ENCODE measurements at regions not wholly inside any gene's neighbourhood (a gene's known extent, or its start where the extent isn't known, plus 50 kb on each side); places are given as distances from the start of the nearest gene placed in this dataset.

GRCh38 chr18:2412996-2413751, 158.1 kb downstream of the METTL4 start:
- TF ChIP-seq, protein P1, sequence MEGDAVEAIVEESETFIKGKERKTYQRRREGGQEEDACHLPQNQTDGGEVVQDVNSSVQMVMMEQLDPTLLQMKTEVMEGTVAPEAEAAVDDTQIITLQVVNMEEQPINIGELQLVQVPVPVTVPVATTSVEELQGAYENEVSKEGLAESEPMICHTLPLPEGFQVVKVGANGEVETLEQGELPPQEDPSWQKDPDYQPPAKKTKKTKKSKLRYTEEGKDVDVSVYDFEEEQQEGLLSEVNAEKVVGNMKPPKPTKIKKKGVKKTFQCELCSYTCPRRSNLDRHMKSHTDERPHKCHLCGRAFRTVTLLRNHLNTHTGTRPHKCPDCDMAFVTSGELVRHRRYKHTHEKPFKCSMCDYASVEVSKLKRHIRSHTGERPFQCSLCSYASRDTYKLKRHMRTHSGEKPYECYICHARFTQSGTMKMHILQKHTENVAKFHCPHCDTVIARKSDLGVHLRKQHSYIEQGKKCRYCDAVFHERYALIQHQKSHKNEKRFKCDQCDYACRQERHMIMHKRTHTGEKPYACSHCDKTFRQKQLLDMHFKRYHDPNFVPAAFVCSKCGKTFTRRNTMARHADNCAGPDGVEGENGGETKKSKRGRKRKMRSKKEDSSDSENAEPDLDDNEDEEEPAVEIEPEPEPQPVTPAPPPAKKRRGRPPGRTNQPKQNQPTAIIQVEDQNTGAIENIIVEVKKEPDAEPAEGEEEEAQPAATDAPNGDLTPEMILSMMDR (IDR thresholded peaks at IDR 0.05; ENCODE audit: insufficient read depth, low read depth, low read length) = no peak
- no peak for TF ChIP-seq EZH2 (IDR thresholded peaks at IDR 0.05; ENCODE audit: insufficient read depth, low read length)

Measured in astrocyte (in vitro differentiated cells and primary cell).